H1 (cell line): ENCODE measurements at regions not wholly inside any gene's neighbourhood (a gene's known extent, or its start where the extent isn't known, plus 50 kb on each side); places are given as distances from the start of the nearest gene placed in this dataset.

Experiments used
- CTCF ChIA-PET: fragments of 300-600 bp; sonication (Branson Sonifier 250); formaldehyde crosslinking; loops from one replicate; lab custom pipeline; 2021; ENCODE audit not compliant: partially characterized antibody; lab: Charles Lee
- POLR2A ChIA-PET: fragments of 300-600 bp; sonication (Branson Sonifier 250); formaldehyde crosslinking; loops from one replicate; lab custom pipeline; 2021; ENCODE audit warnings: inconsistent platforms; ENCODE audit not compliant: partially characterized antibody; lab: Charles Lee
- DNase-seq, 2 experiments: peaks; one replicate each; pipeline versions ENCODE4 v3.0.0 to v3.0.0-alpha.2; 2010 to 2022; ENCODE audit warnings: low spot score in 2 of 2, low read depth in 1 of 2, mixed read lengths in 1 of 2
- FAIRE-seq: peaks from 2 replicates; lab custom pipeline; 2011; peaks lifted over from hg19 to GRCh38; lab: Jason Lieb, UNC
- H2AFZ ChIP-seq: 2 replicates; pipeline ENCODE4 v1.8.1; 2012; ENCODE audit warnings: low read length, inconsistent platforms
- H2AK5ac ChIP-seq: 2 replicates; pipeline ENCODE4 v1.6.1; 2013; ENCODE audit warnings: low read depth, low read length
- H2BK120ac ChIP-seq: replicated peaks from 2 replicates; pipeline ENCODE3; 2013; ENCODE audit warnings: low read depth, low read length, inconsistent platforms
- H2BK12ac ChIP-seq: 2 replicates; pipeline ENCODE4 v1.6.1; 2013; ENCODE audit warnings: low read depth, low read length
- H2BK15ac ChIP-seq: 2 replicates; pipeline ENCODE4 v1.6.1; 2013; ENCODE audit warnings: low read length
- H2BK20ac ChIP-seq: 2 replicates; pipeline ENCODE4 v1.6.1; 2013; ENCODE audit warnings: low read length
- H2BK5ac ChIP-seq: 2 replicates; pipeline ENCODE4 v1.6.1; 2013; ENCODE audit warnings: low read depth, low read length
- H3K14ac ChIP-seq: 2 replicates; pipeline ENCODE4 v1.6.1; 2013; ENCODE audit warnings: inconsistent platforms; ENCODE audit not compliant: insufficient read length
- H3K18ac ChIP-seq: 2 replicates; pipeline ENCODE4 v1.6.1; 2013; ENCODE audit warnings: low read length; ENCODE audit errors: extremely low read depth
- H3K23ac ChIP-seq: 2 replicates; pipeline ENCODE4 v1.6.1; 2013; ENCODE audit warnings: inconsistent platforms; ENCODE audit not compliant: insufficient read length
- H3K23me2 ChIP-seq: 2 replicates; pipeline ENCODE4 v1.6.1; 2013; ENCODE audit warnings: low read depth, low read length
- H3K27ac ChIP-seq: 2 replicates; pipeline ENCODE4 v1.6.1; 2011; ENCODE audit warnings: low read depth, low read length, inconsistent platforms
- H3K27me3 ChIP-seq, 4 experiments: replicated peaks in 1 of 4; 1 replicate in 1 of 4; 2 replicates in 3 of 4; pipeline versions ENCODE4 v1.6.1 to v1.8.1; 2011 to 2013; ENCODE audit warnings: low read length in 3 of 4, mild to moderate bottlenecking in 3 of 4, inconsistent platforms in 2 of 4, mixed read lengths in 2 of 4, moderate library complexity in 1 of 4; ENCODE audit not compliant: control insufficient read depth in 3 of 4, insufficient read depth in 3 of 4; ENCODE audit errors: extremely low read depth in 1 of 4
- H3K36me3 ChIP-seq, 4 experiments: 2 replicates each; pipeline versions ENCODE4 v1.6.1 to v1.8.1; 2011 to 2013; ENCODE audit warnings: mild to moderate bottlenecking in 4 of 4, low read length in 3 of 4, moderate library complexity in 2 of 4, control low read depth in 1 of 4, inconsistent platforms in 1 of 4; ENCODE audit not compliant: insufficient read depth in 4 of 4, control insufficient read depth in 2 of 4
- H3K4ac ChIP-seq: replicated peaks from 2 replicates; pipeline ENCODE3; 2013; ENCODE audit warnings: low read length, low read depth, mixed read lengths, inconsistent platforms; ENCODE audit not compliant: insufficient read length
- H3K4me1 ChIP-seq, 4 experiments: replicated peaks in 1 of 4; 1 replicate in 1 of 4; 2 replicates in 3 of 4; pipeline versions ENCODE4 v1.6.1 to v1.8.1; 2011 to 2013; ENCODE audit warnings: low read length in 3 of 4, inconsistent platforms in 2 of 4, mixed read lengths in 1 of 4; ENCODE audit not compliant: insufficient read depth in 4 of 4, control insufficient read depth in 3 of 4
- H3K4me2 ChIP-seq, 2 experiments: 2 replicates each; pipeline versions ENCODE4 v1.6.1 to v1.8.1; 2011 to 2013; ENCODE audit warnings: low read depth in 2 of 2, low read length in 2 of 2, control low read depth in 1 of 2, inconsistent platforms in 1 of 2, mild to moderate bottlenecking in 1 of 2; ENCODE audit not compliant: insufficient read depth in 1 of 2
- H3K4me3 ChIP-seq, 4 experiments: fragments of 200-600, 300-600 bp in 1 of 4; sonication (generic), shearing (Covaris generic), sonication (Bioruptor Twin) in 1 of 4; 2 replicates each; pipeline versions ENCODE4 v1.5.1 to v1.8.1; 2011 to 2016; ENCODE audit warnings: low read length in 4 of 4, low read depth in 3 of 4, control low read depth in 2 of 4, inconsistent platforms in 2 of 4, mild to moderate bottlenecking in 2 of 4, mixed read lengths in 1 of 4, moderate library complexity in 1 of 4; ENCODE audit not compliant: insufficient read depth in 2 of 4; ENCODE audit errors: extremely low read depth in 1 of 4
- H3K56ac ChIP-seq: replicated peaks from 2 replicates; pipeline ENCODE3; 2013; ENCODE audit warnings: low read depth, mild to moderate bottlenecking, mixed read lengths, low read length, inconsistent platforms; ENCODE audit not compliant: insufficient read length
- H3K79me1 ChIP-seq: 2 replicates; pipeline ENCODE4 v1.6.1; 2013; ENCODE audit warnings: low read depth, low read length, control low read depth
- H3K79me2 ChIP-seq, 2 experiments: 2 replicates each; pipeline versions ENCODE4 v1.6.1 to v1.8.1; 2012 to 2013; ENCODE audit warnings: low read length in 2 of 2, mild to moderate bottlenecking in 2 of 2, inconsistent platforms in 1 of 2; ENCODE audit not compliant: insufficient read depth in 2 of 2, control insufficient read depth in 1 of 2
- H3K9ac ChIP-seq, 4 experiments: replicated peaks in 1 of 4; 1 replicate in 1 of 4; 2 replicates in 3 of 4; pipeline versions ENCODE4 v1.6.1 to v1.8.1; 2011 to 2013; ENCODE audit warnings: low read depth in 3 of 4, low read length in 3 of 4, control low read depth in 2 of 4, mild to moderate bottlenecking in 2 of 4, moderate library complexity in 2 of 4, inconsistent platforms in 1 of 4; ENCODE audit errors: extremely low read depth in 1 of 4
- H3K9me3 ChIP-seq, 2 experiments: 2 replicates each; pipeline versions ENCODE4 v1.6.1 to v1.8.1; 2012 to 2013; ENCODE audit warnings: mild to moderate bottlenecking in 2 of 2, moderate library complexity in 2 of 2, control low read depth in 1 of 2, inconsistent platforms in 1 of 2, low read depth in 1 of 2, low read length in 1 of 2, mixed read lengths in 1 of 2; ENCODE audit not compliant: insufficient read depth in 2 of 2
- H4K20me1 ChIP-seq, 2 experiments: replicated peaks in 1 of 2; 2 replicates each; pipeline versions ENCODE3 to v1.8.1; 2011 to 2013; ENCODE audit warnings: inconsistent platforms in 2 of 2, low read length in 2 of 2, mild to moderate bottlenecking in 1 of 2; ENCODE audit not compliant: insufficient read depth in 2 of 2, control insufficient read depth in 1 of 2
- H4K5ac ChIP-seq: 2 replicates; pipeline ENCODE4 v1.6.1; 2013; ENCODE audit warnings: low read length, low read depth, mixed read lengths, inconsistent platforms; ENCODE audit not compliant: insufficient read length
- H4K8ac ChIP-seq: 2 replicates; pipeline ENCODE4 v1.8.0; 2013; ENCODE audit warnings: mild to moderate bottlenecking, moderate library complexity, low read length, inconsistent platforms; ENCODE audit not compliant: insufficient read depth; ENCODE audit errors: extremely low read depth
- H4K91ac ChIP-seq: replicated peaks from 2 replicates; pipeline ENCODE3; 2013; ENCODE audit warnings: low read length, mixed read lengths, inconsistent platforms; ENCODE audit not compliant: insufficient read length
- BACH1 ChIP-seq: IDR thresholded peaks from 2 replicates; pipeline ENCODE4 v1.6.1; 2012; ENCODE audit warnings: low read length, improper control_type of control experiment
- HDAC6 ChIP-seq: IDR thresholded peaks from one replicate; pipeline ENCODE4 v1.7.1; 2012; ENCODE audit warnings: low read depth, mild to moderate bottlenecking, inconsistent platforms, low read length, moderate library complexity
- KDM4A ChIP-seq: IDR thresholded peaks from one replicate; pipeline ENCODE4 v1.7.1; 2012; ENCODE audit warnings: low read depth, mild to moderate bottlenecking, moderate library complexity, low read length, inconsistent platforms; ENCODE audit not compliant: severe bottlenecking
- MAFK ChIP-seq: IDR thresholded peaks from 2 replicates; pipeline ENCODE4 v1.6.1; 2012; ENCODE audit warnings: low read depth, mild to moderate bottlenecking, improper control_type of control experiment, low read length
- NANOG ChIP-seq: IDR thresholded peaks from 2 replicates; pipeline ENCODE4 v1.6.1; 2011; ENCODE audit warnings: low read length, low read depth, mild to moderate bottlenecking, inconsistent platforms; ENCODE audit not compliant: insufficient read depth, poor library complexity, severe bottlenecking
- RAD21 ChIP-seq, 2 experiments: IDR thresholded peaks in 1 of 2; conservative IDR thresholded peaks in 1 of 2; 2 replicates each; pipeline ENCODE4 v1.6.1; 2011; ENCODE audit warnings: low read depth in 2 of 2, low read length in 2 of 2, improper control_type of control experiment in 1 of 2, inconsistent platforms in 1 of 2, mild to moderate bottlenecking in 1 of 2, moderate library complexity in 1 of 2
- SAP30 ChIP-seq: fragments of 300-600 bp; sonication (generic); IDR thresholded peaks from 2 replicates; pipeline ENCODE4 v1.7.1; 2012; ENCODE audit warnings: low read length, moderate library complexity, mild to moderate bottlenecking, inconsistent platforms; ENCODE audit not compliant: insufficient read depth, insufficient replicate concordance
- SP1 ChIP-seq: IDR thresholded peaks from 2 replicates; pipeline ENCODE4 v1.6.1; 2011; ENCODE audit warnings: low read depth, low read length
- SP4 ChIP-seq: IDR thresholded peaks from 2 replicates; pipeline ENCODE4 v1.6.1; 2012; ENCODE audit warnings: low read length, inconsistent platforms
- TAF1 ChIP-seq: IDR thresholded peaks from 2 replicates; pipeline ENCODE4 v1.6.1; 2011; ENCODE audit warnings: mild to moderate bottlenecking, low read depth, low read length
- WGBS, 2 experiments: shearing (Covaris generic) in 1 of 2; methylation state at CpG; one replicate each; pipeline versions ENCODE4 v1.1.6 to v1.1.7; 2013 to 2015; ENCODE audit warnings: low lambda C conversion rate in 2 of 2, mixed read lengths in 2 of 2, inconsistent platforms in 1 of 2, low coverage in 1 of 2, missing lambda C conversion rate in 1 of 2; ENCODE audit not compliant: insufficient replicate concordance in 2 of 2, insufficient coverage in 1 of 2, insufficient read length in 1 of 2; ENCODE audit errors: extremely low coverage in 1 of 2, missing lambda C conversion rate in 1 of 2; 5-methylcytosine and 5-hydroxymethylcytosine counted together
- TF ChIP-seq, protein P1 (sequence below), 3 experiments: IDR thresholded peaks; 1 replicate in 2 of 3; 2 replicates in 1 of 3; pipeline versions ENCODE4 v1.5.1 to v1.6.1; 2011; ENCODE audit warnings: low read length in 3 of 3, mild to moderate bottlenecking in 3 of 3, inconsistent platforms in 2 of 3, low read depth in 1 of 3, moderate library complexity in 1 of 3; ENCODE audit not compliant: insufficient read depth in 1 of 3; ENCODE audit errors: control extremely low read depth in 1 of 3

DNA sequence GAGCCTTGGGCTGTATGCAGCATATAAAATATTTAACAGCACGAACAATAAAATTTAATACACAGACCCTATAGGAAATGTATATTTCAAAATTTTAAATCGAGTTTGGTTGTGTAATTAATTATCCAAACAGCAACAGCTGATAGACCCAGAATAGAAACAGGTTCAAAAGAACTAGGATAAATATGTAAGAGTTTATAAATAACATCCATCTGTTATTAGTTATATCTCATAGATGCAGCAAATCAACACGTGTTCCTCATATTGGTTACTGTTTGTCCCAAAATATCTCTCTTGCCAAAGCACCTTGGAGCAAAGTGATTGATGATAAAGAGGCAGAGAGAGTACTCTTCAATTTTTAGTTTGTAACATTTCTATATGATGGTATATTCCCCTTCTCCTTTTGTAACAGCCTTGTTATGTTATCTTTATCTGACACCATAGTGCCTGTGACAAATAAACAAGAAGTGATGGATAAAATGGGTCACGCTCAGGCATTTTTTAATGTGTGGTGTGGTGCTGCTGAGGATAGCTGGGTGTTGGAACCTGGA lies 260.6 kb upstream of the NBEA start:
- H2BK15ac ChIP-seq = no peak overlapping the region
- no peak overlapping the region for H3K4ac ChIP-seq
- no peak overlapping the region for H2AFZ ChIP-seq
- no peaks in the 10 kb centered on the region; the same call in 1 of the 2 replicates for H3K23me2 ChIP-seq
- H3K27me3 ChIP-seq = no peaks in the 10 kb centered on the region
- no peak overlapping the region for H4K91ac ChIP-seq
- no peak overlapping the region for H4K8ac ChIP-seq
- H3K23ac ChIP-seq = no peak overlapping the region
- no peak overlapping the region for H3K27ac ChIP-seq
- H4K20me1 ChIP-seq = no peaks in the 10 kb centered on the region
- no peak overlapping the region for H2BK20ac ChIP-seq
- no peaks in the 10 kb centered on the region for H3K9me3 ChIP-seq
- H2BK120ac ChIP-seq = no peak overlapping the region
- no peak overlapping the region for H3K4me3 ChIP-seq
- no peak overlapping the region for H2BK5ac ChIP-seq
- no peaks in the 10 kb centered on the region for H3K4me1 ChIP-seq
- H2BK12ac ChIP-seq = no peak overlapping the region
- no peak overlapping the region for H3K14ac ChIP-seq
- ChIA-PET POLR2A (no interaction called here), CTCF (interaction anchor here (0.9 to 1.8 kb wide), 3 partner anchors 7 to 26 kb away, joined by 3 to 4 read pairs (median 3); no protein-coding TSS in a partner anchor)
- no peaks in the 10 kb centered on the region for H3K79me1 ChIP-seq
- no peaks in the 10 kb centered on the region for H3K36me3 ChIP-seq
- H3K18ac ChIP-seq = no peak overlapping the region
- no peak overlapping the region for H3K56ac ChIP-seq
- WGBS, 2 experiments = 86% methylated on average over 4 of the region's 4 CpGs; no CpG with 5 or more reads in 1 of the 2 experiments
- no peak overlapping the region for H3K4me2 ChIP-seq
- DNase-seq (no peak), FAIRE-seq (no peak)
- H2AK5ac ChIP-seq = no peak overlapping the region
- H4K5ac ChIP-seq = no peak overlapping the region
- no peak overlapping the region for H3K9ac ChIP-seq
- no peaks in the 10 kb centered on the region for H3K79me2 ChIP-seq
- TF ChIP-seq MAFK (no peak), SAP30 (no peak), SP4 (no peak), BACH1 (no peak), HDAC6 (no peak), NANOG (no peak), RAD21 (IDR thresholded peaks at IDR 0.05 in 1 of 2, conservative IDR thresholded peaks at IDR 0.05 in 1 of 2; ENCODE audit: low read depth in 2 of 2, low read length in 2 of 2) (no peak), SP1 (no peak), TAF1 (no peak), KDM4A (no peak)
- TF ChIP-seq, protein P1, sequence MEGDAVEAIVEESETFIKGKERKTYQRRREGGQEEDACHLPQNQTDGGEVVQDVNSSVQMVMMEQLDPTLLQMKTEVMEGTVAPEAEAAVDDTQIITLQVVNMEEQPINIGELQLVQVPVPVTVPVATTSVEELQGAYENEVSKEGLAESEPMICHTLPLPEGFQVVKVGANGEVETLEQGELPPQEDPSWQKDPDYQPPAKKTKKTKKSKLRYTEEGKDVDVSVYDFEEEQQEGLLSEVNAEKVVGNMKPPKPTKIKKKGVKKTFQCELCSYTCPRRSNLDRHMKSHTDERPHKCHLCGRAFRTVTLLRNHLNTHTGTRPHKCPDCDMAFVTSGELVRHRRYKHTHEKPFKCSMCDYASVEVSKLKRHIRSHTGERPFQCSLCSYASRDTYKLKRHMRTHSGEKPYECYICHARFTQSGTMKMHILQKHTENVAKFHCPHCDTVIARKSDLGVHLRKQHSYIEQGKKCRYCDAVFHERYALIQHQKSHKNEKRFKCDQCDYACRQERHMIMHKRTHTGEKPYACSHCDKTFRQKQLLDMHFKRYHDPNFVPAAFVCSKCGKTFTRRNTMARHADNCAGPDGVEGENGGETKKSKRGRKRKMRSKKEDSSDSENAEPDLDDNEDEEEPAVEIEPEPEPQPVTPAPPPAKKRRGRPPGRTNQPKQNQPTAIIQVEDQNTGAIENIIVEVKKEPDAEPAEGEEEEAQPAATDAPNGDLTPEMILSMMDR (IDR thresholded peaks at IDR 0.05; ENCODE audit: control extremely low read depth in 1 of 3, insufficient read depth in 1 of 3, low read depth in 1 of 3, low read length in 3 of 3) = no peak
